H9 (cell line): ENCODE measurements at regions not wholly inside any gene's neighbourhood (a gene's known extent, or its start where the extent isn't known, plus 50 kb on each side); places are given as distances from the start of the nearest gene placed in this dataset.

Source experiments
- DNase-seq: peaks from one replicate; pipeline ENCODE4 v3.0.0-alpha.2; 2017
- H2AFZ ChIP-seq: one replicate; pipeline ENCODE4 v1.6.1; 2013; ENCODE audit warnings: mild to moderate bottlenecking, low read length, control low read depth, moderate library complexity
- H2AK5ac ChIP-seq: 2 replicates; pipeline ENCODE4 v1.6.1; 2013; ENCODE audit warnings: low read length, control low read depth, mixed read lengths; ENCODE audit not compliant: insufficient read length
- H2BK120ac ChIP-seq: one replicate; pipeline ENCODE4 v1.6.1; 2013; ENCODE audit warnings: low read depth, mild to moderate bottlenecking, low read length, control low read depth, inconsistent platforms; ENCODE audit not compliant: poor library complexity, severe bottlenecking
- H2BK12ac ChIP-seq: 2 replicates; pipeline ENCODE4 v1.6.1; 2013; ENCODE audit warnings: low read length, control low read depth, mixed read lengths, low read depth; ENCODE audit not compliant: insufficient read length
- H2BK15ac ChIP-seq: 2 replicates; pipeline ENCODE4 v1.6.1; 2013; ENCODE audit warnings: low read depth, low read length, control low read depth
- H2BK20ac ChIP-seq: one replicate; pipeline ENCODE4 v1.6.1; 2013; ENCODE audit warnings: low read depth, mild to moderate bottlenecking, low read length, control low read depth, inconsistent platforms; ENCODE audit not compliant: poor library complexity, severe bottlenecking
- H2BK5ac ChIP-seq: 2 replicates; pipeline ENCODE4 v1.6.1; 2013; ENCODE audit warnings: low read length, control low read depth, mixed read lengths; ENCODE audit not compliant: insufficient read length
- H3K14ac ChIP-seq: 2 replicates; pipeline ENCODE4 v1.6.1; 2013; ENCODE audit warnings: low read length, control low read depth; ENCODE audit not compliant: insufficient read depth
- H3K18ac ChIP-seq: 2 replicates; pipeline ENCODE4 v1.6.1; 2013; ENCODE audit warnings: low read depth, mild to moderate bottlenecking, mixed read lengths, low read length, control low read depth; ENCODE audit not compliant: insufficient read length
- H3K23ac ChIP-seq: 2 replicates; pipeline ENCODE4 v1.6.1; 2013; ENCODE audit warnings: low read length, control low read depth, mixed read lengths, low read depth; ENCODE audit not compliant: insufficient read length
- H3K23me2 ChIP-seq: 2 replicates; pipeline ENCODE4 v1.6.1; 2013; ENCODE audit warnings: low read depth, mild to moderate bottlenecking, mixed read lengths, low read length, control low read depth; ENCODE audit not compliant: insufficient read length, poor library complexity, severe bottlenecking
- H3K27ac ChIP-seq: 2 replicates; pipeline ENCODE4 v1.5.1; 2013; ENCODE audit warnings: low read length, control low read depth, mixed read lengths, low read depth; ENCODE audit not compliant: insufficient read length
- H3K27me3 ChIP-seq: 2 replicates; pipeline ENCODE4 v1.6.1; 2013; ENCODE audit warnings: low read length, control low read depth, inconsistent platforms; ENCODE audit not compliant: insufficient read depth
- H3K4ac ChIP-seq: 2 replicates; pipeline ENCODE4 v1.6.1; 2013; ENCODE audit warnings: low read depth, mild to moderate bottlenecking, control low read depth, inconsistent platforms, low read length, moderate library complexity
- H3K4me1 ChIP-seq: 2 replicates; pipeline ENCODE4 v1.6.1; 2013; ENCODE audit warnings: low read length, control low read depth, inconsistent platforms; ENCODE audit not compliant: insufficient read depth
- H3K4me2 ChIP-seq: 2 replicates; pipeline ENCODE4 v1.6.1; 2013; ENCODE audit warnings: low read length, control low read depth, mixed read lengths; ENCODE audit not compliant: insufficient read length, insufficient read depth
- H3K56ac ChIP-seq: 2 replicates; pipeline ENCODE4 v1.6.1; 2013; ENCODE audit warnings: low read depth, mild to moderate bottlenecking, mixed read lengths, low read length, control low read depth; ENCODE audit not compliant: insufficient read length
- H3K79me1 ChIP-seq: 2 replicates; pipeline ENCODE4 v1.6.1; 2013; ENCODE audit warnings: low read depth, mild to moderate bottlenecking, moderate library complexity, low read length, control low read depth, inconsistent platforms; ENCODE audit not compliant: insufficient read depth, poor library complexity, severe bottlenecking
- H3K79me2 ChIP-seq: 2 replicates; pipeline ENCODE4 v1.6.1; 2013; ENCODE audit warnings: low read length, control low read depth, inconsistent platforms; ENCODE audit not compliant: insufficient read depth
- H3K9ac ChIP-seq: 2 replicates; pipeline ENCODE4 v1.6.1; 2013; ENCODE audit warnings: low read length, control low read depth, mixed read lengths; ENCODE audit not compliant: insufficient read length; ENCODE audit errors: extremely low read depth
- H3K9me3 ChIP-seq: one replicate; pipeline ENCODE4 v1.6.1; 2013; ENCODE audit warnings: low read depth, low read length, inconsistent platforms; ENCODE audit not compliant: control insufficient read depth
- H3T11ph ChIP-seq: one replicate; pipeline ENCODE4 v1.6.1; 2013; ENCODE audit warnings: mild to moderate bottlenecking, low read length, control low read depth, inconsistent platforms
- H4K20me1 ChIP-seq: one replicate; pipeline ENCODE4 v1.6.1; 2013; ENCODE audit not compliant: control insufficient read depth, insufficient read length, insufficient read depth
- H4K5ac ChIP-seq: 2 replicates; pipeline ENCODE4 v1.6.1; 2013; ENCODE audit warnings: low read depth, mild to moderate bottlenecking, mixed read lengths, low read length, control low read depth; ENCODE audit not compliant: insufficient read length
- H4K8ac ChIP-seq: replicated peaks from 2 replicates; pipeline ENCODE4 v1.6.1; 2013; ENCODE audit warnings: low read length, control low read depth, mixed read lengths, low read depth; ENCODE audit not compliant: insufficient read length
- H4K91ac ChIP-seq: 2 replicates; pipeline ENCODE4 v1.6.1; 2013; ENCODE audit warnings: low read depth, mild to moderate bottlenecking, moderate library complexity, mixed read lengths, low read length, control low read depth; ENCODE audit not compliant: insufficient read length
- H3K27ac Mint-ChIP-seq, 3 experiments: 2 replicates in 2 of 3; 3 replicates in 1 of 3; pipeline ENCODE4 v1.8.0; 2020 to 2021; ENCODE audit warnings: mixed read lengths in 3 of 3, mild to moderate bottlenecking in 1 of 3, moderate library complexity in 1 of 3
- H3K27me3 Mint-ChIP-seq: 2 replicates; pipeline ENCODE4 v1.8.0; 2021; ENCODE audit warnings: low read depth, mild to moderate bottlenecking, moderate library complexity, mixed read lengths
- H3K36me3 Mint-ChIP-seq, 3 experiments: 2 replicates in 2 of 3; 3 replicates in 1 of 3; pipeline ENCODE4 v1.8.0; 2020 to 2021; ENCODE audit warnings: low read depth in 3 of 3, mixed read lengths in 3 of 3; ENCODE audit not compliant: insufficient read depth in 1 of 3
- H3K4me1 Mint-ChIP-seq, 2 experiments: 2 replicates each; pipeline ENCODE4 v1.8.0; 2020; ENCODE audit warnings: mixed read lengths in 2 of 2
- H3K4me3 Mint-ChIP-seq, 2 experiments: 2 replicates in 1 of 2; 3 replicates in 1 of 2; pipeline ENCODE4 v1.8.0; 2020 to 2021; ENCODE audit warnings: mild to moderate bottlenecking in 2 of 2, mixed read lengths in 2 of 2, moderate library complexity in 1 of 2
- H3K9me3 Mint-ChIP-seq, 2 experiments: 2 replicates in 1 of 2; 3 replicates in 1 of 2; pipeline ENCODE4 v1.8.0; 2020; ENCODE audit warnings: mild to moderate bottlenecking in 2 of 2, mixed read lengths in 2 of 2, moderate library complexity in 1 of 2
- WGBS: extraction: QIAGEN DNeasy Blood & Tissue Kit; methylation state at CpG from one replicate; pipeline ENCODE4 v1.1.7; 2013; ENCODE audit warnings: missing lambda C conversion rate, low lambda C conversion rate, mixed read lengths; ENCODE audit not compliant: insufficient read length; ENCODE audit errors: extremely low coverage; 5-methylcytosine and 5-hydroxymethylcytosine counted together
- TF ChIP-seq, protein P1 (sequence below): fragments of 200-600 bp; sonication (generic); conservative IDR thresholded peaks from 3 replicates; pipeline ENCODE4 v1.8.0; 2021; ENCODE audit warnings: antibody characterized with exemption, mild to moderate bottlenecking

DNA sequence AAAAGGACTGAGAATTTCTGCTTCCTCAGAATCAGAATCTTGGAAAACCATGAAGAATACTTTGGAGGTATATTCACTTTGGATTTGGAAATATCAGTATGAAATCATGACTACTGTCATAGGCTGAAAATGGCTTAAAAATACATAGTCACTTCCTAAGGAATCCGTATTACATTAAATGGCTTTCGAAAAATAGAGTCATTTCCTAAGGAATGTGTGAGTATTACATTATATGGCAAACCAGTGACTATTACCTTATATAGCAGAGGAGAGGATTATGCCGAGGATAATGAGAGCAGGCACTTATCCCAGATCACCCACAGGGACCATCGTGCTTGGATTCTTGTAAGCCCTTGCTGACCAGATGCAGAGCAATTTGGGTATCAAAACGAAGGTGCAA lies 1471.8 kb downstream of the EFNB2 start:
- Mint-ChIP-seq H3K27me3 (no peaks in the 10 kb centered on the region), H3K4me1 (no peaks in the 10 kb centered on the region), H3K4me3 (no peak overlapping the region), H3K36me3 (no peaks in the 10 kb centered on the region), H3K27ac (no peak overlapping the region), H3K9me3 (no peaks in the 10 kb centered on the region)
- no peak overlapping the region for H3K23ac ChIP-seq
- H4K5ac ChIP-seq = no peak overlapping the region
- H3K27me3 ChIP-seq = no peaks in the 10 kb centered on the region
- WGBS = no CpG with 5 or more reads among the region's 5 CpGs
- no peak overlapping the region for H2AFZ ChIP-seq
- H3K79me1 ChIP-seq = no peaks in the 10 kb centered on the region
- H3K9ac ChIP-seq = no peak overlapping the region
- H3K4me1 ChIP-seq = no peaks in the 10 kb centered on the region
- no peak overlapping the region for H4K8ac ChIP-seq
- no peaks in the 10 kb centered on the region for H4K20me1 ChIP-seq
- H2BK12ac ChIP-seq = no peak overlapping the region
- no peak for DNase-seq
- H4K91ac ChIP-seq = no peak overlapping the region
- no peak overlapping the region for H3K4ac ChIP-seq
- H3K18ac ChIP-seq = no peak overlapping the region
- no peaks in the 10 kb centered on the region for H3K23me2 ChIP-seq
- H3K4me2 ChIP-seq = no peak overlapping the region
- H3K9me3 ChIP-seq = no peaks in the 10 kb centered on the region
- H2BK15ac ChIP-seq = no peak overlapping the region
- no peak overlapping the region for H3K14ac ChIP-seq
- H3K56ac ChIP-seq = no peak overlapping the region
- H3T11ph ChIP-seq = no peak overlapping the region
- no peak overlapping the region for H2BK5ac ChIP-seq
- TF ChIP-seq, protein P1, sequence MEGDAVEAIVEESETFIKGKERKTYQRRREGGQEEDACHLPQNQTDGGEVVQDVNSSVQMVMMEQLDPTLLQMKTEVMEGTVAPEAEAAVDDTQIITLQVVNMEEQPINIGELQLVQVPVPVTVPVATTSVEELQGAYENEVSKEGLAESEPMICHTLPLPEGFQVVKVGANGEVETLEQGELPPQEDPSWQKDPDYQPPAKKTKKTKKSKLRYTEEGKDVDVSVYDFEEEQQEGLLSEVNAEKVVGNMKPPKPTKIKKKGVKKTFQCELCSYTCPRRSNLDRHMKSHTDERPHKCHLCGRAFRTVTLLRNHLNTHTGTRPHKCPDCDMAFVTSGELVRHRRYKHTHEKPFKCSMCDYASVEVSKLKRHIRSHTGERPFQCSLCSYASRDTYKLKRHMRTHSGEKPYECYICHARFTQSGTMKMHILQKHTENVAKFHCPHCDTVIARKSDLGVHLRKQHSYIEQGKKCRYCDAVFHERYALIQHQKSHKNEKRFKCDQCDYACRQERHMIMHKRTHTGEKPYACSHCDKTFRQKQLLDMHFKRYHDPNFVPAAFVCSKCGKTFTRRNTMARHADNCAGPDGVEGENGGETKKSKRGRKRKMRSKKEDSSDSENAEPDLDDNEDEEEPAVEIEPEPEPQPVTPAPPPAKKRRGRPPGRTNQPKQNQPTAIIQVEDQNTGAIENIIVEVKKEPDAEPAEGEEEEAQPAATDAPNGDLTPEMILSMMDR = no peak
- H2BK120ac ChIP-seq = no peak overlapping the region
- no peak overlapping the region for H2AK5ac ChIP-seq
- no peak overlapping the region for H2BK20ac ChIP-seq
- no peak overlapping the region for H3K27ac ChIP-seq
- H3K79me2 ChIP-seq = no peaks in the 10 kb centered on the region
